ENCODE measurements at regions not wholly inside any gene's neighbourhood (a gene's known extent, or its start where the extent isn't known, plus 50 kb on each side); places are given as distances from the start of the nearest gene placed in this dataset.

GRCh38 chr5:2531318-2531717 lies 220.2 kb downstream of the IRX2 start:
- TF ChIP-seq CTCF (IDR thresholded peaks at IDR 0.05) (no peak), POLR2A (IDR thresholded peaks at IDR 0.05) (no peak)
- intact Hi-C loops (cut with DNase I; ENCODE audit: low total_unique reads): no loop called here
- DNase-seq (ENCODE audit: low spot score in 2 of 2): no peak
- H3K4me3 ChIP-seq (ENCODE audit: low read depth, poor library complexity, severe bottlenecking): no peak overlapping the region
- WGBS, 2 donors: 77 to 88% methylated on average over 2 of the region's 2 CpGs

GRCh38 chr5:2530609-2531008 lies 220.9 kb downstream of the IRX2 start:
- intact Hi-C loops (cut with DNase I; ENCODE audit: low total_unique reads): no loop called here
- H3K4me3 ChIP-seq (ENCODE audit: low read depth, poor library complexity, severe bottlenecking): no peak overlapping the region
- DNase-seq (ENCODE audit: low spot score in 2 of 2): no peak
- TF ChIP-seq POLR2A (IDR thresholded peaks at IDR 0.05) (no peak), CTCF (IDR thresholded peaks at IDR 0.05) (no peak)
- 59 to 71% methylated on average over 12 of the region's 12 CpGs for WGBS, 2 donors

GRCh38 chr5:2529371-2530092 lies 221.9 kb downstream of the IRX2 start:
- 88 to 92% methylated on average over 13 of the region's 13 CpGs for WGBS, 2 donors
- no peak overlapping the region for H3K4me3 ChIP-seq (ENCODE audit: low read depth, poor library complexity, severe bottlenecking)
- DNase-seq (ENCODE audit: low spot score in 2 of 2): peak in 1 of 2 donors; percentile 74
- TF ChIP-seq CTCF (IDR thresholded peaks at IDR 0.05) (no peak), POLR2A (IDR thresholded peaks at IDR 0.05) (no peak)
- intact Hi-C loops (cut with DNase I; ENCODE audit: low total_unique reads): no loop called here

GRCh38 chr5:2525351-2525750 lies 226.1 kb downstream of the IRX2 start:
- H3K4me3 ChIP-seq (ENCODE audit: low read depth, poor library complexity, severe bottlenecking): no peak overlapping the region
- TF ChIP-seq CTCF (IDR thresholded peaks at IDR 0.05) (no peak), POLR2A (IDR thresholded peaks at IDR 0.05) (no peak)
- intact Hi-C loops (cut with DNase I; ENCODE audit: low total_unique reads): no loop called here
- 54 to 69% methylated on average over 4 of the region's 4 CpGs for WGBS, 2 donors
- DNase-seq (ENCODE audit: low spot score in 2 of 2): no peak

GRCh38 chr5:2524620-2525019 lies 226.9 kb downstream of the IRX2 start:
- intact Hi-C loops (cut with DNase I; ENCODE audit: low total_unique reads): no loop called here
- H3K4me3 ChIP-seq (ENCODE audit: low read depth, poor library complexity, severe bottlenecking): no peak overlapping the region
- TF ChIP-seq POLR2A (IDR thresholded peaks at IDR 0.05): no peak
- TF ChIP-seq CTCF (IDR thresholded peaks at IDR 0.05): no peak
- DNase-seq (ENCODE audit: low spot score in 2 of 2): no peak
- 86 to 88% methylated on average over 13 of the region's 13 CpGs for WGBS, 2 donors

- no peak overlapping the region for H3K4me3 ChIP-seq (ENCODE audit: low read depth, poor library complexity, severe bottlenecking)
- WGBS, 2 donors: 57 to 58% methylated on average over 10 to 12 of the region's 12 CpGs
- no peak for TF ChIP-seq POLR2A (IDR thresholded peaks at IDR 0.05)
- no peak for TF ChIP-seq CTCF (IDR thresholded peaks at IDR 0.05)
- intact Hi-C loops (cut with DNase I; ENCODE audit: low total_unique reads): no loop called here
- DNase-seq (ENCODE audit: low spot score in 2 of 2): no peak
These were observed 228.3 kb downstream of the IRX2 start for GRCh38 chr5:2523180-2523579.

Measured in lower leg skin (tissue), 4 donors.